Cardiac septum (tissue), 1 donor: ENCODE measurements at regions not wholly inside any gene's neighbourhood (a gene's known extent, or its start where the extent isn't known, plus 50 kb on each side); places are given as distances from the start of the nearest gene placed in this dataset.

Experiments used
- DNase-seq: peaks from one replicate; pipeline ENCODE4 v3.0.0-alpha.2; 2020; ENCODE audit warnings: low spot score
- intact Hi-C: fragments of 100-400 bp; cut with DNase I; formaldehyde crosslinking; loops from one replicate; pipeline ENCODE4 v1.14.0; 2022
- donor health status: DM: no; HTN: no; CAD: no.

DNA sequence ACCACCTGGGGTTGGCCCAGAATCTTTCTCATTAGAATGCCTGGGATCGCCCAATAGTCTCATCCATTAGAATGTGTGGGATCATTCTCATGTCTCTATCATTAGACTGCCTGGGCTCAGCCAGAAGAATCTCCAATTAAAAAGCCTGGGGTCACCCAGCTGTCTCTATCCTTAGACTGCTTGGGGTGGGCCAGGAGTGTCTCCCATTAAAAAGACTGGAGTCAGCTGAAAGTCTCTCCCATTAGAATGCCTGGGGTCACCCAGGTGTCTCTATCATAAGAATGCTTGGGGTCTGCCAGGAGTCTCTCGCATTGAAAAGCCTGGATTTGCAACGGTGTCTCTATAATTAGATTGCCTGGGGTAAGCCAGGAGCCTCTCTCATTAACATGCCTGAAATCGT lies 2225.7 kb downstream of the TP53TG3F start:
- no peak for DNase-seq
- intact Hi-C loops: no loop called here

DNA sequence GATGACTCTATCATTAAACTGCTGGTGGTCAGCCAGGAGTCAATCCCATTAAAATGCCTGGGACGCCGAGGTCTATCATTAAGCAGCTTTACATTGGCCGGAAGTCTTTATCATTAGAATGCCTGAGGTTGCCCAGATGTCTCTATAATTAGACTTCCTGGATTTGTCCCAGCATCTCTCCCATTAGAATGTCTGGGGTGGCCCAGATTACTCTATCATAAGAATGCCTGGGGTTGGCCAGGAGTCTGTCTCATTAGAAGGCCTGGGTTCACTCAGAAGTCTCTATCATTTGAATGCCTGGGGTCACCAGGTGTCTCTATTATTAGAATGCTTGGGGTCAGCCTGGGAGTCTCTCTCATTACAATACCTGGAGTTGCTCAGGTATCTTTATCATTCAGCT lies 2227.2 kb downstream of the TP53TG3F start:
- DNase-seq: no peak
- intact Hi-C loops: no loop called here

DNA sequence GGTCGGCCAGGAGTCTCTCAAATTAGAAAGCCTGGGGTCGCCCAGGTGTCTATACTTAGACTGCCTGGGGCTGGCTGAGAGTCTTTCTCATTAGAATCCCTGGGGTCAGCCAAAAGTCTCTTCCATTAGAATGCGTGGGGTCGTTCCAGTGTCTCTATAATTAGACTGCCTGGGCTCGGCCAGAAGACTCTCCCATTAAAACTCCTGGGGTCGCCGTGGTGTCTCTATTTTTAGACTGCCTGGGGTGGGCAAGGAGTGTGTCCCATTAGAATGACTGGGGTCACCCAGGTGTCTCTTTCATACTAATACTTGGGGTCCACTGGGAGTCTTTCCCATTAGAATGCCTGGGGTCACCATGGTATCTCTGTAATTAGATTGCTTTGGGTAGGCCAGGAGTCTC lies 2227.7 kb downstream of the TP53TG3F start:
- intact Hi-C loops: no loop called here
- DNase-seq: no peak

DNA sequence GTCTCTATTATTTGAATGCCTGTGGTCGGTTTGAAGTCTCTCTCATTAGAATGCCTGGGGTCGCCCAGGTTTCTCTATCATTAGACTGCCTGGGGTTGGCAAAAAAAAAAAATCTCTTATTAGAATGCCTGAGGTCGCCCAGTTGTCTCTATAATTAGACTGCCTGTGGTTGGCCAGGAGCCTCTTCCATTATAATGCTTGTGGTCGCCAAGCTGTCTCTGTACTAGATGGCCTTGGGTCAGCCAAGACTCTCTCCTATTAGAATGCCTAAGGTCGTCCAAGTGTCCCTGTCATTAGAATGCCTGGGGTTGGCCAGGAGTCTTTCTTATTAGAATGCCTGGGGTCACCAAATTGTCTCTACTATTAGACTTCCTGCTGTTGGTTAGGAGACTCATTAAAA lies 2228.4 kb downstream of the TP53TG3F start:
- DNase-seq: no peak
- intact Hi-C loops: no loop called here

DNA sequence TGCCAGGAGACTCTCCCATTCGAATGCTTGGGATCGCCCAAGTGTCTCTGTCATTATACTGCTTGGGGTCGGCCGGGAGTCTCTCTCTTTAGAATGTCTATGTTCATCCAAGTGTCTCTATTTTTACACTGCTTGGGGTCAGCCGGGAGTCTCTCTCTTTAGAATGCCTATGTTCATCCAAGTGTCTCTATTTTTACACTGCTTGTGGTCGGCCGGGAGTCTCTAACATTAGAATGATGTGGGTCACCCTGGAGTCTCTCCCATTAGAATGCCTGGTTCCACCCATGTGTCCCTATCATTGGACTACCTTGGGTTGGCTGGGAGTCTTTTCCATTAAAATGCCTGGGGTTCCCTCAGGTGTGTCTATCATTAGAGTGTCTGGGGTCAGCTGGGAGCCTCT lies 2230.4 kb downstream of the TP53TG3F start:
- DNase-seq: no peak

DNA sequence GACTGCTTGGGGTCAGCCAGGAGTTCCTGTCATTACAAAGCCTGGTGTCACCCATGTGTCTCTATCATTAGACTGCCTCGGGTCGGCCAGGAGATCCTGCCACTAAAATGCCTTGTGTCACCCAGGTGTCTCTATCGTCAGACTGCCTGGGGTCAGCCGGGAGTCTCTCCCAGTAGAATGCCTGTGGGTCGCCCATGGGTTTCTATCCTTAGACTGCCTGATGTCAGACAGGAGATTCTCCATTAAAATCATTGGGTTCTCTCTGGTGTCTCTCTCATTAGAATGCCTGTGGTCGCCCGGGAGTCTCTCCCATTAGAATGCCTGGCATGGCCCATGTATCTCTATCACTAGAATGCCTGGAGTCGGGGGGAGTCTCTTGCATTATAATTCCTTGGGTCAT lies 2231.0 kb downstream of the TP53TG3F start:
- peak; percentile 49 for DNase-seq
- intact Hi-C loops: no loop called here

More for the DNA sequence above, 2230.4 kb downstream of the TP53TG3F start:
- intact Hi-C loops: no loop called here

DNA sequence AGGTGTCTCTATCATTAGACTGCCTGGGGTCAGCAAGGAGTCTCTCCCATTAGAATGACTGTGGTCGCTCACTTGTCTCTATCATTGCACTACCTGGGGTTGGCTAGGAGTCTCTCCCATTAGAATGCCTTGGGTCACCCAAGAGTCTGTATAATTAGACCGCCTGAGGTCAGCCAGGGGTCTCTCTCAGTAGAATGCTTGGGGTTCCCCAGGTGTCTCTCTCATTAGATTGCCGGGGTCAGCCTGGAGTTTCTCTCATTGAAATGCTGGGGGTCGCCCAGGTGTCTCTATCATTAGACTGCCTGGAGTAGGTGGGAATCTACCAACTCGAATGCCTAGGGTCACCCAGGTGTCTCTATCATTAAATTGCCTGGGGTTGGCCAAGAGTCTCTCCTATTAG lies 2231.6 kb downstream of the TP53TG3F start:
- intact Hi-C loops: no loop called here
- peak; percentile 54 for DNase-seq

DNA sequence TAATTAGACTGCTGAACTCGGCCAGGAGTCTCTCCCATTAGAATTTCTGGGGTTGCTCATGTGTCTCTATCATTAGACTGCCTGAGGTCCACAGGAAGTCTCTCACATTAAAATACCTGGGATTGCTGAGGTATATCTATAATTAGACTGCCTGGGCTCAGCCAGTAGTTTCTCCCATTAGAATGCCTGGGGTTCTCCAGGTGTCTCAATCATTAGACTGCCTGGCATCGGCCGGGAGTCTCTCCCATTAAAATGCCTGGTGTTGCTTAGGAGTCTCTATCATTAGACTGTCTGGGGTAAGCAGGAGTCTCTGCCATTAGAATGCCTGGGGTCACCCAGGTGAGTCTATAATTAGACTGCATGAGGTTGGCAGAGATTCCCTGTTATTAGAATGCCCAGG lies 2233.4 kb downstream of the TP53TG3F start:
- intact Hi-C loops: no loop called here
- no peak for DNase-seq

DNA sequence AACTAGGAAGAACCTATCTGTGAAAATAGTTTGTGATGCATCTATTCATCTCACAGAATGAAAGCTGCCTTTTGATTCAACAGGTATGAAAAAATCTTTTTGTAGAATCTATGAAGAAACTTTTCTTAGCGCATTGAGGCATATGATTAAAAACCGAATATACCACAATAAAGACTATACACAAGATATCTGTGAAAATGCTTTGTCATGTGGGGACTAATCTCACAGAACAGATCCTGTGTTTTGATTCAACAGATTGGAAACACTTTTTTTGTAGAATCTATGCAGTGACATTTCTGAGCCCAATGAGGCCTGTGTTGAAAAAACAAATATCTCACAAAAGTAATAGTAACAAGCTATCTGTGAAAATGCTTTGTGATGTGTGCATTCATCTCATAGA lies 2247.5 kb downstream of the TP53TG3F start:
- no peak for DNase-seq
- intact Hi-C loops: no loop called here

DNA sequence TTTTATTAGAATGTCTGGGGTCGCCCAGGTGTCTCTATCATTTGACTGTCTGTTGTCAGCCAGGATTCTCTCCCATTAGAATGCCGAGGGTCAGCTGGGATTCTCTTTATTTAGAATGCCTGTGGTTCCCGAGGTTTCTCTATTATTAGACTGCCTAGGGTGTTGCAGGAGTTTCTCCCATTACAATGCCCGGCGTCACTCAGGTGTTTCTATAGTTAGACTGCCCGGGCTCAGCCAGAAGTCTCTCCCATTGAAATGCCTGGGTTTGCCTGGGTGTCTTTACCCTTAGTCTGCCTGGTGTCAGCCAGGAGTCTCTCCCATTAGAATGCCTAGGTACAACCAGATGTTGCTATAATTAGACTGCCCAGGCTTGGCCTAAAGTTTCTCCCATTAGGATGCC lies 2252.0 kb downstream of the TP53TG3F start:
- intact Hi-C loops: no loop called here

DNA sequence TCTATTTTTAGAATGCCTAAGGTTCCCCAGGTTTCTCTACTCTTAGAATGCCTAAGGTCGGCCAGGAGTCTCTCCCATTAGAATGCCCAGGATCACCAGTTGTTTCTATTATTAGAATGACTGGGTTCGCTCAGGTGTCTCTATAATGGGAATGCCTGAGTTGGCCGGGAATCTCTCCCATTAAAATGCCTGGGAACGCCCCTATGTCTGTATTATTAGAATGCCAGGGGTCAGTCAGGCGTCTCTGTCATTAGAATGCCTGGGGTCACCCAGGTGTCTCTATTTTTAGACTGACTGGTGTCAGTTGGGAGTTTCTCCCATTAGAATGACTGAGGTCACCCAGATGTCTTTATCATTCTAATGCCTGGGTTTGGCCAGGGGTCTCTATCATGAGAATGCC lies 2252.5 kb downstream of the TP53TG3F start:
- intact Hi-C loops: no loop called here
- DNase-seq: no peak

More for the DNA sequence above, 2252.0 kb downstream of the TP53TG3F start:
- peak; percentile 58 for DNase-seq

DNA sequence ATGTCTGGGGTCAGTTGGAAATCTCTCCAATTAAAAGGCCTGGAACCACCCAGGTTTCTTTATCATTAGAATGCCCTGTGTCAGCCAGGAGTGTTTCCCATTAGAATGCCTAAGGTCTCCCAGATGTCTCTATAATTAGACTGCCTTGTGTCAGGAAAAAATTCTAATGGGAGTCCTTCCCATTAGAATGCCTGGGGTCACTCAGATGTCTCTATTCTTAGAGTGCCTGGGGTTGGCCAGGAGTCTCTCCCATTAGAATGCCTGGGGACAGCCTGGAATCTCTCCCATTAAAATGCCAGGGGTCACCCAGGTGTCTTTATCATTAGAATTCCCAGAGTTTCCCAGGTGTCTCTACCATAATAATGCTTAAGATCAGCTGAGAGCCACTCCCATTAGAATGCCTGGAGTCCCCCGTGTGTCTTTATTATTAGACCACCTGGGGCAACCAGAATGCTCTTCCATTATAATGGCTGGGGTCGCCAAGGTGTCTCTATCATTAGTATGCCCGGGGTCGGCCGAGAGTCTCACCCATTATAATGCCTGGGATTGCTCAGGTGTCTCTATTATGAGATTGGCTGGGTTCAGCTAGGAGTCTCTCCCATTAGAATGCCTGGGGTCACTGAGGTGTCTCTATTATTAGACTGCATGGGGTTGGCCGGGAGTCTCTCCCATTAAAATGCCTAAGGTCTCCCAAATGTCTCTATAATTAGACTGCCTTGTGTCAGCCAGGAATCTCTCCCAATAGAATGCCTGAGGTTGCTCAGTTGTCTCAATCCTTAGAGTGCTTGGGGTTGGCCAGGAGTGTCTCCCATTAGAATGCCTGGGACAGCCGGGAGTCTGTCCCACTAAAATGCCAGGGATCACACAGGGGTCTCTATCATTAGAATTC lies 2254.6 kb downstream of the TP53TG3F start:
- DNase-seq: peak; percentile 75
- intact Hi-C loops: no loop called here

DNA sequence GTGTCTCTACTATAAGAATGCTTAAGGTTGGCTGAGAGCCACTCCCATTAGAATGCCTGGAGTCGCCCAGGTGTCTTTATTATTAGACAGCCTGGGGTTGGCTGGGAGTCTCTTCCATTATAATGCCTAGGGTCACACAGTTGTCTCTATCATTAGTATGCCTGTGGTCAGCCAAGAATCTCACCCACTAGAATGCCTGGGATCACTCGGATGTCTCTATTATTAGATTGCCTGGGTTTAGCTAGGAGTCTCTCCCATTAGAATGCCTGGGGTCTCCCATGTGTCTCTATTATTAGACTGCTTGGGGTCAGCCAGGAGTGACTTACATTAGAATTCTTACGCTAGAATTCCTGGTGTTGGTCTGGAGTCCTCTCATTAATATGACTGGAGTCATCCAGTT lies 2255.3 kb downstream of the TP53TG3F start:
- intact Hi-C loops: no loop called here
- DNase-seq: peak; percentile 47

DNA sequence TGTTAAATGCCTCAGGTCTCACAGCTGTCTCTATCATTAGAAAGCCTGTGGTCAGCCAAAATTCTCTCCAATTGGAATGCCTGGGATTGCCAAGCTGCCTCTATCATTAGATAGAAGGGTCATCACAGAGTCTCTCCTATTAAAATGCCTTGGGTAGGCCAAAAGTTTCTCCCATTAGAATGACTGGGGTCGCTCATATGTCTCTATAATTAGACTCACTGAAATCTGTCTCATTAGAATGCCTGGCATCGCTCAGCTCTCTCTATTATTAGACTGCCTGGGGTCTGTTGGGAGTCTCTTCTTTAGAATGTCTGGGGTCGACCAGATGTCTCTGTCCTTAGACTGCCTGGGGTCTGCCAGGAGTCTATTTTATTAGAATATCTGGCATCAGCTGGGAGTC lies 2265.1 kb downstream of the TP53TG3F start:
- DNase-seq: no peak
- intact Hi-C loops: no loop called here

DNA sequence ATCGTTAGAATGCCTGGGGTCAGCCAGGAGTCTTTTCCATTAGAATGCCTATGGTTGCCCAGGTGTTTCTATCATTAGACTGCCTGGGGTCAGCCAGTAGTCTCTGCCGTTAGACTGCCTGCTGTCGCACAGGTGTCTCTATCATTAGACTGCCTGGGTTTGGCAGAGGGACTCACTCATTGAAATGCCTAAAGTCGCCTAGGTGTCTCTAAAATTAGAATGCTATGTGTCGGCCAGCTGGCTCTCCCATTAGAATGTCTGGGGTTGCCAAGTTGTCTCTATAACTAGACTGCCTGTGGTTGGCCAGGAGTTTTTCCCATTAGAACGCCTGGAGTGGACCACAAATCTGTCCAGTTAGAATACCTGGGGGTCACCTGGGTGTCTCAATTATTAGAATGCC lies 2266.5 kb downstream of the TP53TG3F start:
- DNase-seq: no peak
- intact Hi-C loops: loop anchor here (5.0 kb wide), 1 partner anchor 71 kb away; no protein-coding TSS in a partner anchor

DNA sequence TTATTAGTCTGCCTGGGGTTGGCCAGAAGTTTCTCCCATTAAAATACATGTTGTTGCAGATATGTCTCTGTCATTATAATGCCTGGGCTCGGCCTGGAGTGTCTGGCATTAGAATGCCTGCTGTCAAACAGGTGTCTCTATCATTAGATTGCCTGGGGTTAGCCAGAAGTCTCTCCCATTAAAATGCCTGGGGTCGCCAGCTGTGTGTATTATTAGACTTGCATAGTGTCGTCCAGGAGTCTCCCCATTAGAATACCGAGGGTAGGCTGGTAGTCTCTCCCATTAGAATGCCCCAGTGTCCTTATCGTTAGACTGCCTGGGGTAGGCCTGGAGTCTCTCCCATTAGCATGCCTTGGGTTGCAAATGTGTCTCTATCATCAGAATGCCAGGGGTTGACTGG lies 2270.8 kb downstream of the TP53TG3F start:
- intact Hi-C loops: no loop called here

DNA sequence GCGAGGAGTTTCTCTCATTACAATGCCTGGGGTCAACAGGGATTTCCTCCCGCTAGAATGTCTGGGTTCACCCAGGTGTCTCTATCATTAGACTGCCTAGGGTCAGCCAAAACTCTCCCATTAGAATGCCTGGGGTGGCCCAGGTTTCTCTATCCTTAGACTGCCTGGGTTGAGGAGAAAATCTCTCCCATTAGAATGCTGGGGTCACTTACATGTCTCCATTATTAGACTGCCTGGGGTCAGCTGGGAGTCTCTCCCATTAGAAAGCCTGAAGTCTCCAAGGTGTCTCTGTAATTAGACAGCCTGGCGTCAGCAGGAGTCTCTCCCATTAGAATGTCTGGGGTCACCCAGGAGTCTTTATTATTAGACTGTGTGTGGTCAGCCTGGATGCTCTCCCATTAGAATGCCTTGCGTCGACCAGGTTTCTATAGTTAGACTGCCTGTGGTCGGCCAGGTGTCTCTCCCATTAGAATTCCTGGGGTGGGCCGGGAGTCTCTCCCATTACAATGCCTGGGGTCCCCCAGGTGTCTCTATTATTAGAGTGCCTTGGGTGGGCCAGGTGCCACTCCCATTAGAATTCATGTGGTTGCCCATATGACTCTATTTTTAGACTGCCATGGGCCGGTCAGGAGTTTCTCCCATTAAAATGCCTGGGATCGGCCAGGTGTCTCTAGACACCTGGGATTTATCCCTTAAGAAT lies 2272.1 kb downstream of the TP53TG3F start:
- intact Hi-C loops: no loop called here
- no peak for DNase-seq

More for the DNA sequence above, 2270.8 kb downstream of the TP53TG3F start:
- no peak for DNase-seq

DNA sequence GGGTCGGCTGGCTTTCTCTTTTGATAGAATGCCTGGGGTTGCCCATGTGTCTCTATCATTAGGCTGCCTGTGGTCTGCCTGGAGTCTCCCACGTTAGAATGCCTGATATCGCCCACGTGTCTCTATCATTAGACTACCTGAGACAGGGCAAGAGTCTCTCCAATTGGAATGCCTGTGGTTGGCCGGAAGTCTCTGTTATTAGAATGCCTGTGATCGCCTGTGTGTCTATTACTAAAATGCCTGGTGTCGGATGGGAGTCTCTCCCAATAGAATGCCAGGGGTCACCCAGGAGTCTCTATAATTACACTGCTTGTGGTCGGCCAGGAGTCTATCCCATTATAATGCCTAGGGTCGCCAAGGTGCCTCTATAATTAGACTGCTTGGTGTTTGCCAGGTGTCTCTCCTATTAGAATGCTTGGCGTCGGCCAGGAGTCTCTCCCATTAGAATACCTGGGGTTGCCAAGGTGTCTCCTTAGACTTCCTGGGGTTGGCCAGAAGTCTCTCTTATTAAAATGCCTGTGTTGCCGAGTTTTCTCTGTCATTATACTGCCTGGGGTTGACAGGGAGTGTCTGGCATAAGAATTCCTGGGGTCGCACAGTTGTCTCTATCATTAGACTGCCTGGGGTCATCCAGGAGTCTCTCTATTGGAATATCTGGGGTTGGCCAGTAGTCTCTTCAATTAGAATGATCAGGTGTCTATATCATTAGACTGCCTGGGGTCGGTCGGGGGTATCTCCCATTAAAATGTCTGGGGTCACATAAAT lies 2272.8 kb downstream of the TP53TG3F start:
- intact Hi-C loops: no loop called here
- DNase-seq: no peak

DNA sequence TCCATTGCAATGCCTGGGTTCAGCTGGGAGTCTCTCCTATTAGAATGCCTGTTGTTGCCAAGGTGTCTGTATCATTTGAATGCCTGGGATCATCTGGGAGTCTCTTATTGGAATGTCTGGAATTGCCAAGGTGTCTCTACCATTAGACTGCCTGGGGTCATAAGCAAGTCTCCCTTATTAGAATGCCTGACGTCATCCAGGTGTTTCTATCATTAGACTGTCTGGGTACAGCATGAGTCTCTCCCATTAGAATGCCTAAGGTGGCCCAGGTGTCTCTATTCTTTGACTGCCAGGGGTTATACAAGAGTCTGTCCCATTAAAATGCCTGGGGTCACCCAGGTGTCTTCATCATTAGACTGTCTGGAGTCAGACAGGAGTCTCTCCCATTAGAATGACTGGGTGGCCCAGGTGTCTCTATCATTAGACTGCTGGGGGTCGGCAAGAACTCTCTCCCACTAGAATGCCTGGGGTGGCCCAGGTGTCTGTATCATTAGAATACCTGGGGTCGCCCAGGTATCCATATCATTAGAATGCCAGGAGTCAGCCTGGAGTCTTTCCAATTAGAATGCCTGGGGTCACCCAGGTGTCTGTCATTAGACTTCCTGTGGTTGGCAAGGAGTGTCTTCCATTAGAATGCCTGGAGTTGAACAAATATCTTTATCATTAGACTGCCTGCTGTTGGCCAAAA lies 2274.0 kb downstream of the TP53TG3F start:
- intact Hi-C loops: no loop called here
- DNase-seq: no peak
